Suprapubic skin (tissue), 4 donors: ENCODE measurements at regions not wholly inside any gene's neighbourhood (a gene's known extent, or its start where the extent isn't known, plus 50 kb on each side); places are given as distances from the start of the nearest gene placed in this dataset.

Experiments used
- DNase-seq, 2 donors: peaks; one replicate each; pipeline ENCODE4 v3.0.0-alpha.2; 2019; ENCODE audit warnings: low spot score in 2 of 2
- H3K27ac ChIP-seq: fragments of 200-600 bp; sonication (generic); one replicate; pipeline ENCODE4 v1.5.1; 2019
- H3K27me3 ChIP-seq: fragments of 200-600 bp; sonication (generic); one replicate; pipeline ENCODE4 v1.5.1; 2019
- H3K36me3 ChIP-seq: fragments of 200-600 bp; sonication (generic); one replicate; pipeline ENCODE4 v1.5.1; 2019
- H3K4me1 ChIP-seq: fragments of 200-600 bp; sonication (generic); one replicate; pipeline ENCODE4 v1.5.1; 2019
- H3K4me3 ChIP-seq: fragments of 200-600 bp; sonication (generic); one replicate; pipeline ENCODE4 v1.5.1; 2019; ENCODE audit warnings: mild to moderate bottlenecking
- H3K9me3 ChIP-seq: fragments of 200-600 bp; sonication (generic); one replicate; pipeline ENCODE4 v1.5.1; 2019
- CTCF ChIP-seq, 2 donors: fragments of 200-600 bp in 1 of 2; fragments of 450-650 bp in 1 of 2; sonication (generic) in 1 of 2; IDR thresholded peaks; one replicate each; pipeline ENCODE4 v1.5.1; 2016 to 2019; ENCODE audit warnings: antibody characterized with exemption in 2 of 2, mild to moderate bottlenecking in 1 of 2, moderate library complexity in 1 of 2
- EP300 ChIP-seq: sonication (generic); formaldehyde crosslinking; IDR thresholded peaks from one replicate; pipeline ENCODE4 v1.6.1; 2017; ENCODE audit warnings: antibody characterized with exemption
- POLR2A ChIP-seq, 2 donors: fragments of 450-650 bp; IDR thresholded peaks; one replicate each; pipeline ENCODE4 v1.6.1; 2017; ENCODE audit warnings: antibody characterized with exemption in 2 of 2, mild to moderate bottlenecking in 2 of 2, moderate library complexity in 2 of 2
- POLR2AphosphoS5 ChIP-seq, 3 donors: sonication (generic); formaldehyde crosslinking; IDR thresholded peaks; one replicate each; pipeline ENCODE4 v1.6.1; 2017; ENCODE audit warnings: antibody characterized with exemption in 3 of 3
- WGBS: methylation state at CpG from one replicate; pipeline ENCODE4 v1.1.5; 2018; 5-methylcytosine and 5-hydroxymethylcytosine counted together

- H3K4me1 ChIP-seq, result no peaks in the 10 kb centered on the region
- WGBS, result 80% methylated on average over 4 of the region's 4 CpGs
- no peaks in the 10 kb centered on the region for H3K9me3 ChIP-seq
- H3K27ac ChIP-seq, result no peak overlapping the region
- H3K27me3 ChIP-seq, result no peaks in the 10 kb centered on the region
- TF ChIP-seq EP300 (no peak), POLR2A (IDR thresholded peaks at IDR 0.05) (no peak), POLR2AphosphoS5 (IDR thresholded peaks at IDR 0.05) (no peak), CTCF (IDR thresholded peaks at IDR 0.05) (no peak)
- DNase-seq, result no peak
- H3K36me3 ChIP-seq, result no peaks in the 10 kb centered on the region
- H3K4me3 ChIP-seq, result no peak overlapping the region
These were observed 312.3 kb upstream of the FAT3 start for GRCh38 chr11:91912322-91912721.

- no peak for DNase-seq
- Histone ChIP-seq H3K4me1 (no peaks in the 10 kb centered on the region), H3K9me3 (no peaks in the 10 kb centered on the region), H3K27me3 (no peaks in the 10 kb centered on the region), H3K4me3 (no peak overlapping the region), H3K36me3 (no peaks in the 10 kb centered on the region), H3K27ac (no peak overlapping the region)
- WGBS, result 79% methylated on average over 9 of the region's 9 CpGs
- TF ChIP-seq POLR2A (IDR thresholded peaks at IDR 0.05), result no peak
- no peak for TF ChIP-seq CTCF (IDR thresholded peaks at IDR 0.05)
- TF ChIP-seq EP300, result no peak
- TF ChIP-seq POLR2AphosphoS5 (IDR thresholded peaks at IDR 0.05), result no peak
These were observed 317.6 kb upstream of the FAT3 start for GRCh38 chr11:91906871-91907624.

GRCh38 chr11:91904792-91905785 is 319.5 kb upstream of the FAT3 start:
- no peak overlapping the region for H3K27ac ChIP-seq
- DNase-seq, result no peak
- H3K4me3 ChIP-seq, result no peak overlapping the region
- no peaks in the 10 kb centered on the region for H3K9me3 ChIP-seq
- 88% methylated on average over 7 of the region's 7 CpGs for WGBS
- H3K36me3 ChIP-seq, result no peaks in the 10 kb centered on the region
- TF ChIP-seq POLR2AphosphoS5 (IDR thresholded peaks at IDR 0.05) (no peak), POLR2A (IDR thresholded peaks at IDR 0.05) (no peak), CTCF (IDR thresholded peaks at IDR 0.05) (no peak), EP300 (no peak)
- no peaks in the 10 kb centered on the region for H3K27me3 ChIP-seq
- no peaks in the 10 kb centered on the region for H3K4me1 ChIP-seq

GRCh38 chr11:91902312-91902711 is 322.3 kb upstream of the FAT3 start:
- WGBS, result 37% methylated on average over 1 of the region's 1 CpG
- no peaks in the 10 kb centered on the region for H3K9me3 ChIP-seq
- no peak overlapping the region for H3K27ac ChIP-seq
- H3K4me3 ChIP-seq, result no peak overlapping the region
- H3K36me3 ChIP-seq, result no peaks in the 10 kb centered on the region
- DNase-seq, result no peak
- no peaks in the 10 kb centered on the region for H3K4me1 ChIP-seq
- TF ChIP-seq POLR2AphosphoS5 (IDR thresholded peaks at IDR 0.05), result no peak
- no peak for TF ChIP-seq POLR2A (IDR thresholded peaks at IDR 0.05)
- no peak for TF ChIP-seq CTCF (IDR thresholded peaks at IDR 0.05)
- TF ChIP-seq EP300, result no peak
- no peaks in the 10 kb centered on the region for H3K27me3 ChIP-seq

- H3K4me3 ChIP-seq, result no peak overlapping the region
- 45% methylated on average over 1 of the region's 1 CpG for WGBS
- H3K27me3 ChIP-seq, result no peaks in the 10 kb centered on the region
- no peak overlapping the region for H3K27ac ChIP-seq
- H3K36me3 ChIP-seq, result no peaks in the 10 kb centered on the region
- no peaks in the 10 kb centered on the region for H3K4me1 ChIP-seq
- no peak for TF ChIP-seq POLR2A (IDR thresholded peaks at IDR 0.05)
- no peaks in the 10 kb centered on the region for H3K9me3 ChIP-seq
- no peak for DNase-seq
These were observed 344.0 kb upstream of the FAT3 start for GRCh38 chr11:91880660-91881059.
